ENCODE measurements at regions not wholly inside any gene's neighbourhood (a gene's known extent, or its start where the extent isn't known, plus 50 kb on each side); places are given as distances from the start of the nearest gene placed in this dataset.

DNA sequence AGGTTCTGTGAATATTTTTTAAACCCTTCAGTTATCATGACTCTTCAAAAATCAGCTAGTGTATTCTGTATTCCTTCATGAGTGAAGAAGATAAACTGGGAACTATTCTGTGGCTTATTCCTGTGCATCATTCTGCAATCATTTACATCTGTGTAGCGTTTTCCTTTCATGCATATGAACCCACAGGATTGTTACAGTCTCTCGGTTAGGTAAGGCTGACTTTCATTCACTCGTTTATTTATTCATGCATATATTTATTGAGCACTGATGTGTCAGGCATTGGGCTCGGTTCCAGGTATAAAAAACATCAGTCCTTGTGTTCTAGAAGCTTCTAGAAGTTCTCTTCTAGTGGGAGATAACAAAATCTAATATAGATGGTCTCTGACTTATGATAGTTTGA is 318.4 kb downstream of the MAN2A1 start (continued):
- TF ChIP-seq CHD7 (IDR thresholded peaks at IDR 0.05; ENCODE audit: insufficient replicate concordance, low read length), result no peak
- no peak for TF ChIP-seq RFX5 (IDR thresholded peaks at IDR 0.05; ENCODE audit: borderline replicate concordance, low read depth, low read length)
- no peak for TF ChIP-seq POU5F1 (IDR thresholded peaks at IDR 0.05; ENCODE audit: low read depth, low read length)
- no peak for TF ChIP-seq CHD2 (IDR thresholded peaks at IDR 0.05; ENCODE audit: low read length)
- TF ChIP-seq JUN (IDR thresholded peaks at IDR 0.05; ENCODE audit: low read depth, low read length), result no peak
- no peak for TF ChIP-seq GABPA (IDR thresholded peaks at IDR 0.05; ENCODE audit: borderline replicate concordance, insufficient read depth, low read length)
- no peak for TF ChIP-seq MAFK (IDR thresholded peaks at IDR 0.05; ENCODE audit: low read depth, low read length)
- TF ChIP-seq GTF2F1 (IDR thresholded peaks at IDR 0.05; ENCODE audit: borderline replicate concordance, low read depth, low read length), result no peak
